CD4-positive, alpha-beta T cell treated with Interleukin-21 for 1 hour (primary cell): ENCODE measurements at regions not wholly inside any gene's neighbourhood (a gene's known extent, or its start where the extent isn't known, plus 50 kb on each side); places are given as distances from the start of the nearest gene placed in this dataset.

Experiments
- DNase-seq: peaks from one replicate; pipeline ENCODE4 v3.0.0-alpha.2; 2020

DNA sequence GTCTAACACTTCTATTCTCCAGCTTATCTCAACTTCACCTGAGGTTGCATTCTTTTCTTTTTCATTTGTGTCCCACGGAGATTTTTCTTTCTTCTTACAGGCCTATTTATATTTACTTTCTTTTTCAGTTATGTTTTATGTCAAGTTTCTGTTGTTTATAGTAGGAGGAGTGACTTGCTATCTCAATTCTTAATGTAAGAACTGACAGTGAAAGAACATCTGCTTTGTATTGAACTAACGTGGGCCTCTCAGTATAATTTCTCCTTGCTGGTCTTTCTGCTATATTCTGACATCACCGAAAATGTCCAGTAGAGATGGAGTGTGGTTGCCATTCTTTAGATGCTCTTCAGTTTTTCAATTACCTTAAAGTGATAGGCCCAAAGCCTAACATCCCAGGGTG is 521.7 kb downstream of the EPM2A start:
- no peak for DNase-seq

- DNase-seq, result peak; percentile 37
Observed at GRCh38 chr6:145214570-145214969, 520.8 kb downstream of the EPM2A start.

GRCh38 chr6:145224450-145224849 is 510.9 kb downstream of the EPM2A start:
- no peak for DNase-seq

GRCh38 chr6:145225500-145225899 is 509.8 kb downstream of the EPM2A start:
- no peak for DNase-seq

- no peak for DNase-seq
Observed at GRCh38 chr6:145227593-145227992, 507.7 kb downstream of the EPM2A start.

- DNase-seq, result no peak
Observed at GRCh38 chr6:145228962-145229582, 506.2 kb downstream of the EPM2A start.

GRCh38 chr6:145233955-145234354 is 501.4 kb downstream of the EPM2A start:
- DNase-seq, result no peak

DNA sequence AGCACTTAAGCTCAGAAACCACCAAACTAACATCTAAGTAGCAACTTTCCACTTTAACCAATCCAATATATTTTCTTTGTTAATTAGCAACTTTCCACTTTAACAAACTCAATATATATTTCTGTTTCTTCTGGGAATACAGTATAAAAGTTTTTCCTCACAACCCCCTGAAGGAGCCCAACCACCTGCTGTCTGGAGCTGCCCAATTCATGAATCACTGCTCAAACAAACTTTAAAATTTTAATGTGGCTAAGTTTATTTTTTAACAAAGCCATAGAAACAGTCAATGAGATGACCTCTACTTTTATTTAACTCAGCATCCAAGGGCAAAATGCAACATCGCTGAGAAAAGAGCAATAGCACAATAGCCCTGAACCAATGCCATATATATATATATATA is 500.1 kb downstream of the EPM2A start:
- no peak for DNase-seq

DNA sequence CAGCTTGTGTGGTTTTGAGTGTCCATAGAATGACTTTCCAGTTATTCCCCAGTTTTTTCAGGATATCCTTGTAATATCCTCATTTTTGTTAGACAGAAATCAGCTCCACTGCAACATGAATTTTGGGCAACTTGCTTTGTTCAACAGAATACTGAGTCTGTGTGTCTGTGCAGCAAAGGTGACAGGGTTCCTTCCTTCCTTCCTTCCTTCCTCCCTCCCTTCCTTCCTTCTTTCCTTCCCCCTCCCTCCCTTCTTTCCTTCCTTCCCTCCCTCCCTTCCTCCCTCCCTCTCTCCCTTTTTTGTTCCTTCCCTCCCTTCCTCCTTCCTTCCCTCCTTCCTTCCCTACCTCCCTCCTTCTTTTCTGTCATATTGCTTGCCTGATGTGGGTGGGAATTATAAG is 496.5 kb downstream of the EPM2A start:
- no peak for DNase-seq

DNA sequence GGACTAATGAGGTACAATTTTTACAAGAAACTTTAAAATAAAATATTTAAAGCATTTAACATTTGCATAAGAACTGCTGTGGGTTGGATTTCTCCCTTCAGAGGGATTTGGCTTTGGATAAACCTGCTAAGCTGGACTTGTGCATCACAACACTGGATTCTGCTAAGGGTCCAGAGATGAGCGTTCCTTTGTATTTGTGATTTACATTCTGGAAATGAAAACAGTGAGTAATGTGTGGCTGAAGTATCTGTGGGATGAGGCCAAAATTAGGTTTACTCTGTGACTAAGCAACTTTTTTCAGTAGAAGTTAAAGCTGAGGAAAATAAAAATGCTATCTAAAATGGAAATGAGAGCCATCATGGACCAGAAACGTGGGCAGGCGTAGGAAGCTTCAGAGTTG is 494.3 kb downstream of the EPM2A start:
- DNase-seq, result no peak

DNA sequence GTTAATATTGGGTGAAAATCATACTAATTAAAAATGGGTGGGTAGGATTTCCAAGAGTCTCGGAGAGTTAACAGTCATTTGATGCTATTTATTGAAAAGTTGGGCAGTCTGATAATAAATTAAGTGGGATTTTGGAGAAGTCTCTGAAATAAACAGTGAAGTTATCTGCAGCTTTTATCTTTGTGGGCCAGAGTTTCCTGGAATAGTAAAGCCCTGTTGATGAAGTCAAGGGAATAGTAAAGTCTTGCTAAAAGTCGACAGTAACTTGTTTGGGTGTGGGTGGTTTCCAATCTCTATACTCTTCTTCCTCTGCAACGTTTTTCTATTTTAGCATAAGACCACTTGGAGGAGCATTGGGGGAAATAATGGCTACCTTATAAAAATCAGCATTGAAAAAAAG is 493.6 kb downstream of the EPM2A start:
- DNase-seq, result no peak

GRCh38 chr6:145244349-145245100 is 490.8 kb downstream of the EPM2A start:
- no peak for DNase-seq

GRCh38 chr6:145245119-145245518 is 490.2 kb downstream of the EPM2A start:
- DNase-seq, result no peak

- no peak for DNase-seq
Observed at GRCh38 chr6:145247692-145248419, 487.5 kb downstream of the EPM2A start.

- no peak for DNase-seq
Observed at GRCh38 chr6:145250436-145250835, 484.9 kb downstream of the EPM2A start.

DNA sequence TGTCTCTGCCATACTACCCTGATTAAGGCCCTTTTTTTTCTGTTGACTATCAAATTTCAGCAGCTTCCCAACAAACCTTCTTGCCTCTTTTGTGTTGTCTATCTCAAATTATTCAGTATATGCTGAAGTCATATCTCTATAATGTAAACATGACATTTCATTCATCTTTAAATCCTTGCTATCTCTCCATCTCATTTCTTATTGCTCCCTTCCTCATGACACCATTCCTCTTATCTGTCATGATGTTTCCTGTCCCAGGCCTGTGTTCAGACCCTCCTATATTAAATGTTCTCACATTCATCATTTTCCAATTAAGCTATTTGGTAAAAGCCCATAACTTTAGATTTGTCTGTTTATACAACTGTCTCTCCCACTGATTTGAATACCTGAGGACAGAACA is 482.6 kb downstream of the EPM2A start:
- no peak for DNase-seq

GRCh38 chr6:145254649-145255401 is 480.5 kb downstream of the EPM2A start:
- no peak for DNase-seq

- no peak for DNase-seq
Observed at GRCh38 chr6:145257704-145258103, 477.6 kb downstream of the EPM2A start.

DNA sequence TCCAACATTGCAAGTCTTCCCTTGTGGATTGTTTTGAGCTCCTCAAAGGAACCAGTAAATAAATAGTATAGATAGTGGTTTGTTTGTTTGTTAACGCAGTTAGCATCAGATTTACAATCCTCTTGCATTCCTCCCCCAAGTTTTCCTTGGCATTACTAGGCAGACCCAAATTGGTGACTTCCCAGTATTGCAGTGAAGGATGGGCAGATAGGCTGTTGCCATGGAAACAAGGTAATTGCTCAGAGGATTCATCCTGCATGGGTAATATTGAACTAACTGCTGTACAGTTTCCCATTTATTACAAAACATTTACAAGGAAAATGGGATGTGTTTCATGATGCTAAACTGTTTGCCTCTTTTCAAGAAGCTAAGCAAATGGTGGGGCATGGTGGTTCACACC is 477.2 kb downstream of the EPM2A start:
- DNase-seq, result no peak

DNA sequence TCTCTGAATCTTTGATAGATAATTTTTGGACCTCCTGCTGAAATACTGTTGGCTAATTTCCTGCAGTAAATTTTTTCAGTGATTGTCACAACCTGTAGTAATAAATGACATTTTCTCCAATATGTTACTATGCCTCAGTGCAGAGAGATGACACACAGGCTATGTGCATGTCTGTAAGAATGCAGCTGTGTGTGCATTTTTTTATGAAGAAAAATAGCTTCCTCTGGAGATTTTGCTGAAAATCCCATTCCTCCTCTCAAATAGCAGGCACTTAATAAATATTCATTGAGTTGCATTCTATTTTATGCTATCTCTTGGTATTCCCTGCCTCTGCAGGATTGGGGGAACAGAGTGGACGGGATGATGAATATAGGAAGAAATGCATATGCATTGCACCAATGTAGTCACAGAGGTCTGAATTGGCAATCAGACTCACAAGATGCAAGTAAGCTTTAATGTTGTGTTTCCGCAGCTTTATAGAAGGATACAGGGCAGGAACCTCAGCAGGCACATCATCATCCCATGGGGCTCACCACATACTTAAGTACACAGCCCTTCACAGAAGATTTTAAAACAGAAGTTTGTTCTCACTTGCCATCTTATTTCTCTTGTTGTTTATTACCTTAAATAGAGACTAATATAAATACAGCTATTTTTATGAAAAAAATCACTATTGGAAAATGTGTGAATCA is 474.7 kb downstream of the EPM2A start:
- no peak for DNase-seq

- DNase-seq, result no peak
Observed at GRCh38 chr6:145261758-145262157, 473.6 kb downstream of the EPM2A start.

GRCh38 chr6:145262771-145263170 is 472.5 kb downstream of the EPM2A start:
- DNase-seq, result no peak

DNA sequence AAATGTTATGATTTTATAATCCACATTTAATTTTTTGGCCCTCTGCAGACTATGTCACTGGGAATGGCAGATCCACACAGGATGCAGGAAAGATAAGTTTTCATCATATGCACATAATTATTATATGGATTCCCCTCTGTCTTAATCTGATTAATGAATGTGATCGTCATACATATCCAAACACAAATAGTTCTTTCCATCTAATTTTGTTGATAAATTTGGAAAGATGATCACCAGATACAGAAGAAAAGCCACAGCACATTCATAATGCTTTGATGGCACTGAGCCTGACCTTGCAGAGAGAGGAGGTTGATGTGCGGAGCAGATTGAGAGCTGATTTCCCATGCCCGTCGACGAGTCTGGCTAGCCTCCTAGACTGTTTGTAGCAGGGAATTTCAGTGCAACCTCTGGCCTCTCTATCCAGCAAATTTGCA is 471.5 kb downstream of the EPM2A start:
- no peak for DNase-seq
